Renal pelvis (tissue), 1 donor: ENCODE measurements at regions not wholly inside any gene's neighbourhood (a gene's known extent, or its start where the extent isn't known, plus 50 kb on each side); places are given as distances from the start of the nearest gene placed in this dataset.

Source experiments
- DNase-seq: peaks from one replicate; pipeline ENCODE4 v3.0.0-alpha.2; 2013

DNA sequence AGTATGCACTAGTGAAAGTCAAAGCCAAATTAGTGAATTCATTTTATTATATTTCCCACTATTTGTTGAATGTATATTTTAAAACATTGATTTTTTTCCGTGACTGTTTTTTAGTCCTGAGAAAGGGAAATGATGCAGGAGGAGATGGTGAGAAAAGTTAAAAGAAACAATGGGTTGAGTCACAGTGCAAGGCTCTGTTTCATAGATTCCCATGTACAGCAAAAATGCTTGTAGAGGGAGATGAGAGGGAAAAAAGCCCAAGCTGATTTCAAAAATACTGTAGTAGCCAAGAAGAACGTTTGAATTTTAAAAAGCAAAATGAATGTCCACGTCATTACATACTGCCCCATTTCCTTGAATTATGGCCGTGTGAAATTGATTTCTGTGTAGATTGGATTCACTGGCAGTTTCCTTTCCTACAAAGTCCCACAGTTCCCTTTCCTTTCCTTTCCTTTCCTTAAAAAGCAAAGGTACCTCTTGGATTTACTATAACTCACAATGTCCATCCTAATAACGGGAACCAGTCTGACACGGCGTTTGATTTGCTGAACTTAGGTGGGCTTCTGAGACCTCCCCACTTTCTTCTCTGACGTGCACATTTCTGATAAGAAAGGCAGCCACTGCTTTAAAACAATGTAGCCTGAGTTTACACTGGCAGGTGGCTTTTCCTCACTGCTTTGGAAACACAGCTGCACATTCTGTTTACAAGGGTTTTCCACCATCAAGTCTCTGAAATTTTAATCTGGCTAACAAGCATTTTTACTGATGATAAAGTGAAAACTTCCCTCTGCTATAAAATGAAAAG is 63.7 kb downstream of the SPCS3 start:
- DNase-seq = no peak

DNA sequence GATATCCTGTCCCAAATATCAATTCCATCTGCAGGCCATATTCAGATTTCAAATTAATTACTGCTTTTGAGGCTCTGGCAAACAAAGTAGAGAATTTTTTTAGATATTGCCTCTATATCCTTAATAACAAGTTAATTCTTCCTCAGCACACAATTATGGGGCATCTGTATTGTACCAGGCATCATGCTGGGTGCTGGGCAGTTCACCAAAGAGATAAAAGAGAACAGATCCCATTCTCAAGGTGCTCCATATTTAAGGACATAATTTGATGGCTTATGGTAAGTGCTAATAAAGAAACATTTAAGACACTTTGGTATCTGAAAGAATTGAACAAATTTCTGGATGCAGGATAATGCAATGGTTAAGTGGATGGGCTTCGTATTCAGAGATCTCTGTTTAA is 65.8 kb downstream of the SPCS3 start:
- no peak for DNase-seq

GRCh38 chr4:176387571-176387970 is 67.8 kb downstream of the SPCS3 start:
- no peak for DNase-seq

- DNase-seq = peak; percentile 26
Measured at GRCh38 chr4:176393306-176394013, 73.7 kb downstream of the SPCS3 start.

GRCh38 chr4:176400816-176401461 is 81.2 kb downstream of the SPCS3 start:
- DNase-seq = no peak

DNA sequence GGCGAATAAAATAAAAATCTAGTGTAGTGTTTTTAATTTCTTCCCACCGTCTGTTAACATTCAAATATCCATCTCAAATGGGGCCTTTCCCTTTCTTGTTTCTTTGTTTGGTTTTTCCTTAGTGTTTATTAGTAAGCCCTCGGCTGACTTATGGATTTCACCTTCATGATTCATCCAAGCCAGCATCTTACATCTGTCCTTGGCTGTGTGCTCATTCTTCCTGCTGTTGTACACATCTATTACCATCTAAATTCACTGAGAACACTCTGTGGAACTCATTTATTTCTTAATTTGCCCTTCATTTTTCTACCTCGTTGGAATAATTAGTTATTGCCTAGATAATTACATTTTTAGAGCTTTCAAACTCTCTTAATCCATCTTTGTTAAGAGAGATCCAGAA is 84.9 kb downstream of the SPCS3 start:
- no peak for DNase-seq

DNA sequence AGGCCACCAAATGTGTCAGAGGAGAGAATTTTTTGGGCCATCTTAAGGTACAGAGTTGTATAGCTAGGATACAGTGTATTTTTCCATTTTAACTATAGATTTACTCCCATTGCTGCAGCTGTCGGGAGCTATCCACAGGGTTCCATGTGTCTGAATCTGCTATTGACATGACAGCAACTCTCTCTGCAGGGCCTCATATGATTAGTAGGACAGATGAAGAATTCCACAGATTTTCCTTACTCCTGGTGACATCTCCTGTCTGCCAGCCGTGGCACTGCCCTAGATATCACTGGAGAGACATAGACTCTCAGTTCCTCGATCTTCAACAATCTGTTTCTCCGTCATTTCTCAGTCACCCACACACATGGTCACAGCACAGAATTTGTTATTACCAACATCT is 86.5 kb downstream of the SPCS3 start:
- DNase-seq = no peak

DNA sequence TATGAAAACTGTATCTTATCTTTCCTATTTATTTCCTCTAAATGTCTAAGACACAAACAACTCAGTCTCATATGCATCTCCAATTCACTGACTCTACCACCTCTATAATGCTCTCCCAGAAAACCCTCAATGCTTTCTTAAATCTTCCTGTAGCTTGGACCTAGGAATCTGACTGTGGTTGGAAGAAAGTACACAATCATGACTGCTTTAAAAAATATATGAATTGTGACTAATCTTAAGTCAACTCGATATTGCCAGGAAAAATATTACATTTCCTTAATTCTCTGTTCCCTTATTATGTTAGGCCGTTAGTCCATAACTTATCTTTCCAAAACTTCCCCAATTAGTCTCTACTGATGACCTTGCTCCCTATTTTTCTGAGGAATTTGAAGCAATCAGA is 87.0 kb downstream of the SPCS3 start:
- DNase-seq = no peak

GRCh38 chr4:176409627-176410026 is 89.9 kb downstream of the SPCS3 start:
- no peak for DNase-seq

GRCh38 chr4:176413171-176413570 is 93.4 kb downstream of the SPCS3 start:
- DNase-seq = no peak

DNA sequence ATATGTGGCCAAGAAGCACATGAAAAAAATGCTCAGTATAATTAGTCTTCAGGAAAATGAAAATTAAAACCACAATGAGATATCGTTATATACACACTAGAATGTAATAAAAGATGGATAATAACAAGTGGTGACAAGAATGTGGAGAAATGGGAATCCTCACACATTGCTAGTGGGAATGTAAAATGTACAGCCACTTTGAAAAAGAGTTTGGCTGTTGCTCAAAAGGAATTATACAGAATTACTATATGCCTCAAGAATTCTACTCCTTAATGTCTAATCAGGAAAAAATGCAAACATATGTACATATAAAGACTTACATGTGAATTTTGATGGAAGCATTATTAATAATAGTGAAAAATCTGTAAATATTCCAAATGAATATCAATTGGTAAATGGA is 102.2 kb downstream of the SPCS3 start:
- DNase-seq = no peak

DNA sequence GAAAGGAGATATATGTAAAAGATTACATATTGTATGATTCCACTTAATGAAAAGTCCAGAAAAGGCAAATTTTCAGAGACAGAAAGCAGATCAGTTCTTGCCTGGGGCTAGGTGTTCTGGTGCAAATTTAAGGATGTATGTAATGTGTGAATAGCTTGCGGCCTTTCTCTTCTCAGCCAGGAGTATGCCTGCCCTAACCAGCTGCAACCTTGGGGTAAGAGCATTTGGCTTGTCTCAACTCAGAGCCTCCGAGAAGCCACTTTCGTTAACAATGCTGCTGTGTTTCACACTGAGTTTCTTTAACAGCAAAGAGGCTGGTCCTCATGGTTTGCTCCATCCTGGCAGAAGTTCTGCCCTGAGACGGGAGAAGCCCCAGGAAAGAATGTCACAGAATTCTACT is 102.7 kb downstream of the SPCS3 start:
- DNase-seq = no peak

DNA sequence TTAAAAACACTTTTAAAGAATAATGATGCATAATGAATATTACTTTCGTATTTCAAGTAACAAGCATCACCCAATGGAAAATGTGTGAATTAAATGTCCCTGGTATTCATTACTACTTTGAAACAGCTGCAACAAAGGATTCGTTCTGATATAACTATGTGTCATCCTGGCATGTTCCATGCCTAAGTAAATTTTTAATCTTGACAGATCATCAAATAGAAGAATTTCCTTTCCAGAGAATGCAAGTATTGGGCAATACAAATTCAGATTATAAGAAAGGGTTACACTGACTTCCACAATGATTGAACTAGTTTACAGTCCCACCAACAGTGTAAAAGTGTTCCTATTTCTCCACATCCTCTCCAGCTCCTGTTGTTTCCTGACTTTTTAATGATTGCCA is 105.3 kb downstream of the SPCS3 start:
- DNase-seq = no peak

- no peak for DNase-seq
Measured at GRCh38 chr4:176432811-176433540, 113.2 kb downstream of the SPCS3 start.

- no peak for DNase-seq
Measured at GRCh38 chr4:176433983-176434382, 114.2 kb downstream of the SPCS3 start.

GRCh38 chr4:176435901-176436292 is 116.1 kb downstream of the SPCS3 start:
- DNase-seq = no peak

DNA sequence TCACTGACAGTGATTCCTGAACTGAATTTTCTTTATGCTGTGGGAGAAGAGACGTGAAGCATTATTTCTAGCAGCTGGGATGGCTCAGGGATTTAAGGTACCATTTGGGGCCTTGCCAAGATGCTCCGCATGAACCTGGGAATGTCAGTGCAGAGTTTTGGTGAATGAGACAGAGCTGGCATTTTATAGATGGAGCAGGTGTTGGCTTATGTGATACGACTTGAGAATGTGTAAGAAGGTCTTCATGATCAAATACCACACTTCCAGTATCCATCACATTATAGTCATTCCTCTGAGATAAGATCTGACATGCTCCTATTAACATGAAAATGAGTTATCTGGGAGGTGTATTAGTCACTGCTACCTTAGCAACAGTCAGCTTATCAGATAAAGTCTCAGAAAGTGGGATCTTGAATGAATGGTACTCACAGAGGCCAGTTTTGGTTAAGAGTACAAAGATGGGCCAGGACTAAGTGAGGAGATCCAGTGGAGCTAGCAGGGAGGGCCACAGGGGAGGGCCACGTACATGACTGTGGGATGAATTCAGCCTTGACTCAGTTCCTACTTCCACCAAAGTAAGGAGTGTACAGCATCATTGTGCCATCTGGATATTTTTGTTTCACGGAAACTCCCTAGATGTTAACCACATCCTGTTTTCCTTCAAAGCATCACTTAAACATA is 116.7 kb downstream of the SPCS3 start:
- no peak for DNase-seq

- DNase-seq = no peak
Measured at GRCh38 chr4:176437756-176438155, 118.0 kb downstream of the SPCS3 start.

DNA sequence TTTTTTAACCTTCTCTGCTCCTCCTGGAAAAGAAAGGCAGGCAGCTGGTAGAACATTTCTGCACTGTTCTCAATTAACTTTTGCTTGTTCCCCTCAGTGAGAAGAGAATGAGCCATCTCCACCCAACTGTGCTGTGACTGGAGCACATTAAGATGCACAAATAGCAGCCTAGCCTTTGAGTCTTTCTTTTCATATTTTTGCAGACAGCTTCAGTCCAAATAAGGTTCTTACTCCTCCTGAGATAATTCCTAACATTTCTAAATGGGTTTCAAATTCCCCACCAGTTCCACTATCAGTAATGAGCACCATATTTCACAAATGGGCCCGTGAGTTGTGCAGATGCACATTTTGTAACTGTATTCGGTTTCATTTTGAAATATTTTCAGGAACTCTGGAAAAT is 118.6 kb downstream of the SPCS3 start:
- no peak for DNase-seq

DNA sequence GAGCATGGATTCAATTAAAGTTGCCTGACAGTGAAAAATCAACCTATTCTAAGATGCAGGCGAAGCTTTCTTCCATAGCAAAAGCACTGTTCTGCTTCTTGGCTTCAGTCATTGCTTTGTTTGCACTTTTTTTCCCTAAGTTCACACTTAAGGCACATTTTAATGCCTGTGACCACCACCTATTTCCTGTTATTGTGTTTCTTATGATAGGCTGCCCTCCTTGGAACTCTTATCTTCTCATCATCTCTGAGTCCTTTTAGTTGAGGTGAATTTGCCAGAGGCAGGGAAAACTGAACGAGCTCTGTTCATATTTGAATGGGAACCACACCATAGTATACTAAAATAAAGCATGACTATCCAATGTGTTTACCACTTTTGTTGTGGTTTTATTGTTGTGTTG is 119.8 kb downstream of the SPCS3 start:
- DNase-seq = no peak

- DNase-seq = no peak
Measured at GRCh38 chr4:176440698-176441097, 120.9 kb downstream of the SPCS3 start.

GRCh38 chr4:176441594-176441993 is 121.8 kb downstream of the SPCS3 start:
- no peak for DNase-seq
